ENCODE measurements at regions not wholly inside any gene's neighbourhood (a gene's known extent, or its start where the extent isn't known, plus 50 kb on each side); places are given as distances from the start of the nearest gene placed in this dataset.
"Not testable (repeated sequence)": the region's sequence is repeated elsewhere in the genome, so short reads cannot be mapped to it uniquely, and the experiment has no call there.

- no peak for DNase-seq (ENCODE audit: low read depth)
Measured at GRCh38 chr20:6660441-6660840, 107.0 kb upstream of the BMP2 start.

DNA sequence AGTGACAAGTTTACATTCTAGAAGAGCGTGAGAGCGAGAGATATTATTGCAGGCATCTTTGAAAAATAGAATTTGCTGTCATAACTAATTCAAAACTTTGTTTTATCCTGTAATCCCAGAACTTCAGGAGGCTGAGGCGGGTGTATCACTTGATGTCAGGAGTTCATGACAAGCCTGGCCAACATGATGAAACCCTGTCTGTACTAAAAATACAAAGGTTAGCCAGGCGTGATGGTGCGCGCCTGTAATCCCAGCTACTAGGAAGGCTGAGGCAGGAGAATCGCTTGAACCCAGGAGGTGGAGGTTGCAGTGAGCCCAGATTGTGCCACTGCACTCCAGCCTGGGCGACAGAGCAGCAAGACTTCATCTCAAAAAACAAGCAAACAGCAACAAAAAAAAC, 108.6 kb upstream of the BMP2 start:
- not testable (repeated sequence) for DNase-seq (ENCODE audit: low read depth)

DNA sequence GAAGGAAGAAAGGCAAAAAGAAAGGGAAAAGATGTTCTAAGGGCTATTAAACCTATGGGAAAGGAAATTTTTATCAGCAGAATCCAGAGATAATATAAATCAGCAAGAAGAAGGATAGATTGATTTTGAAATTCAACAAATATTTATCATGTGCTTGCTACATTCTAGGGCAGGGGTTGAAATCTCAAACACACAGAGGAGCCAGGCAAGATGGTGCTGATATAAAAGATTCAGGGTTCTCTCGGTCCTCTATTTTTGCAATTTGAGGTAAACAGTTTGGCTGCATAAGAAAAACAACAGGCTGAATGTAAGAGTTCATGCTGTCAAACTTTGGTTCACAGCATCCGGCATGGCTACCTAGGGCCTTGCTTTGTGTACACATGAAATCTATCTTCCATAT, 109.6 kb upstream of the BMP2 start:
- DNase-seq (ENCODE audit: low read depth) = no peak

DNA sequence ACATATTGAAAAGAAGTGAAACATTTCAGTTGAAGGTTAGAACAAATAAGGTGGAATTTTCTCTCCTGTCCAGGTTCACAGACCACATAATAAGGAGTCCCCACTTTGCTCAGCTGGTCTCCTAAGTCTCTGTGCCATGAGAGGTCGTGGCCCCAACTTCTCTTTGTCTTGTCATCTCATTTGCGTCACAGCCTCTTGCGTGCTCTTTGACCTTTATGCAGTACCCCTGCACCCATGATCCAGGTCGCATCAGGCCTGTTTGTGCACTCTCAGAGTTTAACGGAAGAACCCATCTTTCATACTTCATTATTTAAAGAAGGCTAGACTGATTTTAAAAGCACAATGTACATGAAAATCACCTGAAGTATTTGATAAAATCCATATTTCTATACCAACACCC, 110.4 kb upstream of the BMP2 start:
- DNase-seq (ENCODE audit: low read depth) = no peak

- DNase-seq (ENCODE audit: low read depth) = peak; percentile 3
Measured at GRCh38 chr20:6654513-6655252, 112.8 kb upstream of the BMP2 start.

DNA sequence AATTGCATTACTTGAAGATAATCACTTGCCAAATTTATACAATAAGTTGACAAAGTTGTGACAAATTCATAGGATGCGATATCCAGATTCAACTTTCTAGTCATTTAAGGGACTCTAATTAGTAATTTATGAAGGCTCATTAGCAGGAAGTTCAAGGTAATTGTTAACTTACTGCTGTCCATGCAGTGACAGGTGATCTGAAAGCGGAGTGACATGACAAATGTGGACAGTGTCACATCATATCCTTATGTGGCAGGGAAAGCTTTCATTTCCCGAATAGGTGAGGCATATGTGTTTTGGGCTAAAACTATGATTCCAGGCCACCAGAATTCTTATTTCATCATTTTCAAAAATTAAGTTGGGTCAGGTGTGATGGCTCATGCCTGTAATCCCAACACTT, 115.9 kb upstream of the BMP2 start:
- no peak for DNase-seq (ENCODE audit: low read depth)

- peak; percentile 52 for DNase-seq (ENCODE audit: low read depth)
Measured at GRCh38 chr20:6651016-6651415, 116.5 kb upstream of the BMP2 start.

DNA sequence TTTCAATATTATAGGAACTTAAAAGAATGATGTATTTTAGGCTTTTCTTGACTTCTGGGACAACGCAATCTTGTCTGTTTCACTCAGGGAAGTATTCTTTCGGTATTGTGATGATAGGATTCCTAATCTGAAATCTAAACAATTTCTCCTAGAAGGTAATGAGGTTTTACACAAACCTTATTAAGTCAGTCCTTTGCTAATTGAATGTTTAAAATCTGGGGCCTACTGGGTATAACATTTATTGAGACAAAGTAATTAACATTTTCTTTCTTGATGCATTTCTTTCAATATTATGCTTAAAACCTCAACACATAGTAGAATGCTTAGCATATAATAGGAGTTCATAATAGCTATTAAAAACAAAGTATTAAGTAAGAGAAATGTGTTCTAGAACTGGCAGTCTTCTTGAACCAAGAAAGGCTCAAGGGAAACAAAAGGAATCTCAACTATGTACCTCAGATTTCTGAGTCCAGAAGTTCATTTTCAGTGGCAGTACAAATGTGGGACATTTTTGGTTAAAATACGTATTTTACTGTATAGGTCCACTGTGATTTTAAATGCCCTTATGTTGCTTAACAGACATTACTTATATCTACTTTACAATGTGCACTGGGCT, 121.4 kb upstream of the BMP2 start:
- no peak for DNase-seq (ENCODE audit: low read depth)

DNA sequence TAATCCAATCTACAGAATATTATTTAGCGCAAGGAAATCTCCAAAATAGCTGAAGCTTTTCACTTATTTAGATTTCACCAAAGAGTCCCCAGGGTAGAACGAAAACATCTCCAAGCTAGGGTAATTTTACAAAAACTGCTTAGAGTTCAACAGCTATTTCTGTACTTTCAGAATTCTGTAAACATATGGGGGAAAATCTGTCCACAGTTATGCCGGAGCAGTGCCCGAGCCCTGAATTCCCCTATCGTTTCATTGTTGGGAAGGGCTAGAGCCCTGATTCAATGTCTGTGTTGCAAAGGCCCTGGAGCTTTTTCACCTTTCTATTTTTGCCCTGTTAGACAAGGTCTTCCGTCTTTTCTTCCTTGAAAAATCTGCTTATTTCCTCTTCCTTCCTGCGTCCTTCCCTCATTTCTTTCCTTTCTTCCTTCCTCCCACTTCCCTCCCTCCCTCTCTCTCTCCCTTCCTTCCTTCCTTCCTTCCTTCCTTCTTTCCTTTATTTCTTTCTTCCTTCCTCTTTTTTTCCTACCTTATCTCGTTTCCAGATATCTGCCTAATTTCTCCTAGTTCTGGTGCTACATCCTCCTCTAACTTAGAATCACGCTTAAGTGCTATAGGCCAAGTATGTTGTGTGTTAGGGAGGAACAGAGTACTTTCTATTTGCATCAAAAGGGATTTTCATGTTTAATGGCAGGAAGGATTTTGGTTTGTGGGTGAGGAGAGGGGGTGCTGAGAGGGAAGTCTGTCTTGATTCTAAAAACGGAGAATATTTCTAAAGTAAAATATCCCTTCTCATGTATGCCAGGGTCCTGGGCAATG, 122.5 kb upstream of the BMP2 start:
- DNase-seq (ENCODE audit: low read depth) = no peak

- DNase-seq (ENCODE audit: low read depth) = no peak
Measured at GRCh38 chr20:6641012-6641411, 126.5 kb upstream of the BMP2 start.

- DNase-seq (ENCODE audit: low read depth) = no peak
Measured at GRCh38 chr20:6637160-6637579, 130.3 kb upstream of the BMP2 start.

- DNase-seq (ENCODE audit: low read depth) = peak; percentile 63
Measured at GRCh38 chr20:6636209-6637159, 131.0 kb upstream of the BMP2 start.

DNA sequence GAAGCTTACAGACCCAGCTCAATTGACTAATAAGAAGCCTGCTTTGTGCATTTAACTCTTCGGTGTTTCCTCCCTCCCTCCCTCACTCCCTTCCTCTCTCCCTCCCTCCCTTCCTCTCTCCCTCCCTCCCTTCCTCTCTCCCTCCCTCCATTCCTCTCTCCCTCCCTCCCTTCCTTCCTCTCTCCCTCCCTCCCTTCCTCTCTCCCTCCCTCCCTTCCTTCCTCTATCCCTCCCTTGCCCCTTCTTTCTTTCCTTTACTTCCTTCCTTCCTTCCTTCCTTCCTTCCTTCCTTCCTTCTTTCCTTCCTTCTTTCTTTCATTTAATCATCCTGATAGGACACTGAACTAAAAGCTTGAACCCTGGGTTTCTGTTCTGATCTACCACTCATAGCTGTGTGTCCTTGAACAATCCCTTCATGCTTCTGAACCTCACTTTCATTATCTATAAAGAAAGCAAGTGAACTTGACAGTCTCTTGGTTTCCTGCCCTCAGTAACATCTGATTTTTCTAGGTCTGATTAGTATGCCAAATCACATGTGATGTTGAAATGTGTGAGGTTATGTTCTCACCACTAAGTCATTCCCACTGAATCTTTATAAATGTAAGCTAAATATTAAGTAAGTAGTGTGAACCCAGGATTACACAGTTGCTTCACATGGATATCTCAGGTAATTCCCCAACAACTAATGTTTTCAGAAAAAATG, 132.3 kb upstream of the BMP2 start:
- DNase-seq (ENCODE audit: low read depth) = peak; percentile 77

GRCh38 chr20:6632187-6632586, 135.3 kb upstream of the BMP2 start:
- DNase-seq (ENCODE audit: low read depth) = peak; percentile 66

DNA sequence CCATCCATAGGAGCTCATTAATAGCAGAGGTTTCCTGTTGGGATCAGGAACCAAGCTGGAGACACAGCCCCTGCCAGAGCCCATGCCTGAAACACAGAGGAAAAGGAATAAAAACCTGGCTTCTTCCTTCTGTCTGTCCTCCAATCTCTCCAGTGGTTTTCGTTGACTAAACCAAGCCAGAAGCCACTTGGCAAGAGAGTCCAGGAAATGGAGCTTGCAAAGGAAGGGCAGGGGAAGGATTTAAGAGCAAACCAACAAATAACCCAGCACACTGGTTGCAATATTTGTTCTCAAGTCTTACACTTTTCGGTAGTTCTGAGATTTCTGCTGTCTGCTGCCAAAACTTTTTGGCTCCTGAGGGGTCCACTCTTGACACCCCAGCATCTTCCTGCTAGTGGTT, 137.0 kb upstream of the BMP2 start:
- no peak for DNase-seq (ENCODE audit: low read depth)

DNA sequence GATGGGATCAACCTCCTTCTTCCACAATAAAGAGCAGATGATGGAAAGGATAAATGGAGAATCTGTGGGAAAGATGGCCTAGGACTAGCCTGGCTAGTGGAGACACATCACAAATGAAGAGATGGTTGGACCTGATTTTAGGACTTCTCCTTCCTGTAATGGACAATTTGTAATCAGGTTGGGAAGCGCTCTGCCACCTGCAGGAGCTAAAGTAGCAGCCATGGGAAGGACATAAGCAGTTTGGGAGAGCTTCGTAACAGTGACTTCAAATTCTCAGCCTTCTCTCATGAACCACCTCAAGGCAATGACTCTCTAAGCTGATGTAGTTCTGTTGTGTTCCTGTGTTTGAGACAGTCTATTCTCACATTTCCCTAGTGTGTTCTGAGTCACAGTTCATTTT, 137.9 kb upstream of the BMP2 start:
- no peak for DNase-seq (ENCODE audit: low read depth)

- DNase-seq (ENCODE audit: low read depth) = no peak
Measured at GRCh38 chr20:6626805-6627204, 140.7 kb upstream of the BMP2 start.

- no peak for DNase-seq (ENCODE audit: low read depth)
Measured at GRCh38 chr20:6623989-6624388, 143.5 kb upstream of the BMP2 start.

- DNase-seq (ENCODE audit: low read depth) = no peak
Measured at GRCh38 chr20:6622041-6622440, 145.4 kb upstream of the BMP2 start.

DNA sequence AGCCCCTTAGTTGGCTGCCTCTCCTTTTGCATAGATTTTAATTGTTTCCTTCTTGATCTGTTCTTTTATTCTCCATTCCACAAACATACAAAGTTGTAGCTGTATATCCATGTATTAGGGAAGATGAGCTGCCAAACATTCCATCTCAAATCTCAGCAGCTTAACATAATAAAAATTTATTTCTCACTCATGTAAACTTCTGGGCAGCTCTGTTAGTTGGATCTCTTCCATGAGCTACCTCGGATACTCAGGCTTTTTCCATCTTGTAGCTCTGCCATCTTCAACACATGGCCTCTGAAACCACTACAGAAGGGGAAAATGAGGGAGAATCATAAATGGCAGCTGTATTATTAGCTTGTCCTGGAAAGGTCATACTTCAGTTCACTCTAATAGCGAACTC, 149.4 kb upstream of the BMP2 start:
- DNase-seq (ENCODE audit: low read depth) = no peak

- no peak for DNase-seq (ENCODE audit: low read depth)
Measured at GRCh38 chr20:6616421-6616820, 151.1 kb upstream of the BMP2 start.
